WI38 (cell line): ENCODE measurements at regions not wholly inside any gene's neighbourhood (a gene's known extent, or its start where the extent isn't known, plus 50 kb on each side); places are given as distances from the start of the nearest gene placed in this dataset.

ENCODE experiments used
- H3K4me3 ChIP-seq: 2 replicates; pipeline ENCODE4 v1.5.1; 2011; ENCODE audit warnings: low read depth, mild to moderate bottlenecking, control low read depth, low read length
- CTCF ChIP-seq: IDR thresholded peaks from 2 replicates; pipeline ENCODE4 v1.5.1; 2012; ENCODE audit warnings: low read depth, mild to moderate bottlenecking, control low read depth, low read length

DNA sequence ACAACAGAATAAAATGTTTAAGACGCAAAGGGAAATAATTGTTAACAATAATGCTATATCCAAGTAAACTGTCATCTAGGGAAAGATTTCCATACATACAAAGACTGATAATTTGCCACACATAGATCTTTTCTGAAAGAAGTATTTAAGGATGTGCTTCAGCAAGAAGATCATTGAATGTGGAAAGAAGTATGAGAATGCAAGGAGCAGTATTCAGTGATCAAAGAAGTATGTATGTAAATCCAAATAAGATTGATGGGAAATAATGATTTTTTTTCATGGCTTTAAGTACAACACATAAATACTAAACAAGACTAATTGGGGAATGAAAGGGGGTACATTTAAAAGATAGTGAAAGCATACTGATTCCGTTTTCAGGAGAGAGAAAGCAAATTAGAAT is 410.4 kb upstream of the HS6ST1 start:
- no peak overlapping the region for H3K4me3 ChIP-seq
- no peak for TF ChIP-seq CTCF

- TF ChIP-seq CTCF, result no peak
- no peak overlapping the region for H3K4me3 ChIP-seq
Measured at GRCh38 chr2:128731994-128732650, 413.5 kb upstream of the HS6ST1 start.

DNA sequence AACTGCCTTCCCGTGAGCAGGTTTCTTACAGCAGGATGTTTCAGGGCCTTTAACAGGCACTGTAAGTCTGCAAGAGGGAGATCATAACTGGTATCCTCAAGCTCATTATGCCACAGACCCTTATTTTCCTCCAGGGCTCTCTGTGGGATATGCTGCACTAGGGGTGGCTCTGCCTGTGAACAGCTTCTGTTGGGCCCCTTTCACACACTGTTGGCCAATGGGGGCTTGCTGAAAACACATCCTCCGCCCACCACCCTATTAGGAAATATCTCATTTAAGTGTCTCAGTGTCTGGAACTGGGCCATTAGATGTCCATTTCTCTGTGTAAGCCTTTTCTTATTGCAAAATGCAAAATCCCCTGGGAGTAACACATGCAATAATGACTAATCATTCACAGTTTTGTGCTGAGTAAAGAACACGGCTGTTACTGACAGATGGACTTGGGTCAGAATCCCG is 414.3 kb upstream of the HS6ST1 start:
- no peak for TF ChIP-seq CTCF
- H3K4me3 ChIP-seq, result no peak overlapping the region

GRCh38 chr2:128733450-128733849 is 414.8 kb upstream of the HS6ST1 start:
- no peak overlapping the region for H3K4me3 ChIP-seq
- TF ChIP-seq CTCF, result no peak

DNA sequence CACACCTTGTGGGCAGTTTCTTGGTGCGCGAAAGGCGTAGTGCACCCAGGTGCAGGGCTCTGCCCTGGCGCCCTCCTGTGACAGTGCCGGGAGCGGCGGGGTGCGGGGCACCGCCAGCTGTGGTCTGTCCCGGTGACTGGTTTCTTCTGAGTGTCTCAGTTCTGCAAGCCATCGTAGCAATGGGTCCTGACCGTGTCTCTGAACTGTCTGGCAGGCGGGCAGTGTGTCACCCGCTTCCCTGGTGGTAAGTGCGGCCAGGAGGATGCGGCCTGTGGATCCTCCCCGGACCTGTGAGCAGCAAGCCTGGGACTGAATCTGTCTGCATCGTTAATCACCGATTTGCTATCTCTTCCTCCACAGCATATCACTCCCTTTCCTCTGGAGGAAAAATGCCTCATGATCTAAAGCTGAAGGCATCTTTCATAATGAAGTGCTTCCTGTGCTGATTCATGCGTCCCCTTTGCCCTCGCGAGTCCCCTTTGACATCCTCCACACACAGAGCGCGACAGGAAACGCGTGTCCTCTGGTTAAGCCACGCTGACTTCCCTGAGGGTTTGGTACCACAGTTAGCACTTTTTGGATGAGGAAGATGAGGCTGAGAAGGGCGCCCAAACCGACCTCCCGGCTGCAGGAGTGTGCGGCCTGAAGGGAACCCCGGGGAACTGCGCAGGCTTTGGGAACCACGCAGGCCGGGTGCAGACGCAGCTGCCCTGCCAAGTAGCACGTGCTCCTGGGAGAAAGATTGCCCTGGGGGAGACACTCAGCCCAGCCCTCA is 416.0 kb upstream of the HS6ST1 start:
- H3K4me3 ChIP-seq, result no peak overlapping the region
- TF ChIP-seq CTCF, result no peak

DNA sequence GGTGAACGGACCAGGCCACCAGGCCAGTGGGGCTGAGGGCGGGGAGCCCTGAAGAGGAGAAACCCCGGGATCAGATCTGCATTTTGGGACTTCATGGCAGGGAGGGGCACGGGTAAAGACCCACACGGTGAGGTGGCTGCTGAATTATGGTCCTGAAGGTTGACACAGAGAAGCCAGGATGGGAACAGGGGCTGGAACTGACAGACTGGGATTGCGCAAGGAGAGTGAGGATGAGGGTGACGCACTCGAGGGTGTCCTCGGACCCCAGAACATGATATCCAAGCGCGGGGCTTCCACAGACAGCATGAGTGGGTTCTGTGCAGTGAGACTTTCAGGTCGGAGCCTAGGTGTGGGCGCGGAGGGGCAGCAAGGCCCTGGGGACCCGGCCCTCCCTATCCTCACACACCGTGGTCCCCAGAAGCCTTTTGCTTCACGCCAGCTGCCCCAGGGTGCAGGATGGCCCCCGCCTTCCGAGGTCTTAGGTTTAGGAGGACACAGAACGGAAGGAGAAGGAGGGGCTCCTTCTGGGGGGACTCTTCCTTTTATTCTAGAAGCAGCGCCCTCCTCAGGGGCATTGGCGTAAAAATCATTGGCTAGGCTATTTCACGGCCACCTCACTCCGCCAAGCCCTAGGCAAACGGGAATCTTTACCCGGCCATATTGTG is 416.8 kb upstream of the HS6ST1 start:
- no peak for TF ChIP-seq CTCF
- H3K4me3 ChIP-seq, result no peak overlapping the region
